ENCODE measurements at regions not wholly inside any gene's neighbourhood (a gene's known extent, or its start where the extent isn't known, plus 50 kb on each side); places are given as distances from the start of the nearest gene placed in this dataset.

DNA sequence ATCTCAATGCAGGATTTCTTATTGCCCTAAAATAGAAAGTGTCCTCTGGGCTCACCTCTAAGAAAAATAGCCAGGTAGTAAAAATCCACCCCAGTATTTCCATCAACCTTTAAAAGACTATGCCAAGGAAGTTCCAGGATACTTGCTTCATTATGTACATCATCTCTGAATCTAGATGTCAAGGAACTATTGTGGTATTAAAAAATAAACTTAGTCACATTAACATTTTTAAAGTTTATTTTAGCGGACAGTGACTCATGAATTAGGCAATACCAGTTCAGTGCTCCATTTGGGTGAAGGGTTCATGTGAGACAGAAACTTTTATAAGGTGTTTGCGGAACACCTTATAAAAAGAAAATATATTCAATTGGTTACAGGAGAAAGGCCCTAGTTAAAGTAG, 209.2 kb downstream of the ADAM29 start:
- H3K4me1 ChIP-seq (ENCODE audit: control insufficient read depth, insufficient read depth, low read length), result no peaks in the 10 kb centered on the region

DNA sequence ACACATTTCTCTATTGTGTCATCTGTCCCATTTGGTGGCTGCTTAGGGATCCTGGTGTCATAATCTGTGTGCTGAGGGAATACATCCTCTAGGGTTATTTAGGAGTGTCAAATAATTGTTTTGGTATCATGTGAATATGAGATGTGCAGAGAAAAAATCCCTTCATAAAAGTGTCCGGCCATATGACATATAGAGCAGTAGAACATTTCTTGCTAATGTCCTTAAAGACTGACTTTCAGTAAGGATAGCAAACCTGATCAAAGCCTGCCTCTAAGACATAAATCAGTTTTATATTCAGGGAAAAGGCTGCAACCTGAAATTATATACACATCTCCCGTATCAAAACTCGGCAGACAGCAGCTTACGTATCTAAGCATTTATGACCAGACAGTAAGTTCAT, 211.6 kb downstream of the ADAM29 start:
- H3K36me3 ChIP-seq (ENCODE audit: insufficient read depth, low read length), result no peaks in the 10 kb centered on the region
- no peaks in the 10 kb centered on the region for H3K4me1 ChIP-seq (ENCODE audit: control insufficient read depth, insufficient read depth, low read length)
- no peak overlapping the region for H3K4me2 ChIP-seq (ENCODE audit: low read length)
- no peaks in the 10 kb centered on the region for H3K27me3 ChIP-seq (ENCODE audit: control insufficient read depth, insufficient read depth, low read length)
- no peaks in the 10 kb centered on the region for H3K9me3 ChIP-seq (replicated peaks; ENCODE audit: low read length)
- no peak overlapping the region for H3K4me3 ChIP-seq (ENCODE audit: low read length)
- no peak overlapping the region for H3K9ac ChIP-seq (ENCODE audit: low read depth, low read length)

More for the DNA sequence above, 209.2 kb downstream of the ADAM29 start:
- Histone ChIP-seq H3K27me3 (ENCODE audit: control insufficient read depth, insufficient read depth, low read length) (no peaks in the 10 kb centered on the region), H3K4me3 (ENCODE audit: low read length) (no peak overlapping the region), H3K9ac (ENCODE audit: low read depth, low read length) (no peak overlapping the region), H3K9me3 (replicated peaks; ENCODE audit: low read length) (no peaks in the 10 kb centered on the region), H3K4me2 (ENCODE audit: low read length) (no peak overlapping the region), H3K36me3 (ENCODE audit: insufficient read depth, low read length) (no peaks in the 10 kb centered on the region)

DNA sequence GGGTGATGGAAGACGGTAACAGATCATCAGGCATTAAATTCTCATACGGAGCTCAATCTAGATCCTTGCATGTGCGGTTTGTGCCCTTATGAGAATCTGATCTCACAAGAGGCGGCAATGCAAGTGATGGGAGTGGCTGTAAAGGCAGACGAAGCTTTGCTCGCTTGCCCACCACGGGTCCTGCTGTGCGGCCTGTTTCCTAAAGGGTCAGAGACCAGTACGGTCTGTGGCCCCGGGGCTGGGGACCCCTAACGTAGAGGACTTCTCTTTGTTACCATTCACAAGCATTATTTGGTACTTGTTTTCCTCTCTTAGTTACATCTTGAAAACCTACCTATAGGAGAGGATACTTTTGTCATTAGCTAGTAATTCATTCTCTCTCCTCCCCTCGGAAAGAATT, 221.0 kb downstream of the ADAM29 start:
- Histone ChIP-seq H3K27me3 (ENCODE audit: control insufficient read depth, insufficient read depth, low read length) (no peaks in the 10 kb centered on the region), H3K4me3 (ENCODE audit: low read length) (no peak overlapping the region), H3K9me3 (replicated peaks; ENCODE audit: low read length) (no peaks in the 10 kb centered on the region), H3K9ac (ENCODE audit: low read depth, low read length) (no peak overlapping the region), H3K36me3 (ENCODE audit: insufficient read depth, low read length) (no peaks in the 10 kb centered on the region), H3K4me2 (ENCODE audit: low read length) (no peak overlapping the region), H3K4me1 (ENCODE audit: control insufficient read depth, insufficient read depth, low read length) (no peaks in the 10 kb centered on the region)

DNA sequence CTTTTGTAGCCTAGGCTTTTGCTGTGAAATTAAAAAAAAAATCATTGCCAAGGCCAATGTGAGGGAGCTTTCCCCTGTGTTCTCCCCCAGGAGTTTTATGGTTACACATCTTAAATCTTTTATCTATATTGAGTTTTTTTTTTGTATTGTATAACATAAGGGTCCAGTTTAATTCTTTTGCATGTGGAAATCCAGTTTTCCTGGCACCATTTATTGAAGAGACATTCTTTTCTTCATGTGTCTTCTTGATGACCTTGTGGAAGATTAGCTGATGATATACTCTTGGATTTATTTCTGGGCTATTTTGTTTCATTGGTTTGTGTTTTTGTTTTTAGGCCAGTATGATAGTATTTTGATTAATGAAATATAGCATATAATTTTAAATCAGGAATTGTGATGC, 225.0 kb downstream of the ADAM29 start:
- no peaks in the 10 kb centered on the region for H3K36me3 ChIP-seq (ENCODE audit: insufficient read depth, low read length)
- no peak overlapping the region for H3K4me2 ChIP-seq (ENCODE audit: low read length)
- H3K4me1 ChIP-seq (ENCODE audit: control insufficient read depth, insufficient read depth, low read length), result no peaks in the 10 kb centered on the region
- H3K9me3 ChIP-seq (replicated peaks; ENCODE audit: low read length), result no peaks in the 10 kb centered on the region
- no peaks in the 10 kb centered on the region for H3K27me3 ChIP-seq (ENCODE audit: control insufficient read depth, insufficient read depth, low read length)
- H3K4me3 ChIP-seq (ENCODE audit: low read length), result no peak overlapping the region
- H3K9ac ChIP-seq (ENCODE audit: low read depth, low read length), result no peak overlapping the region

DNA sequence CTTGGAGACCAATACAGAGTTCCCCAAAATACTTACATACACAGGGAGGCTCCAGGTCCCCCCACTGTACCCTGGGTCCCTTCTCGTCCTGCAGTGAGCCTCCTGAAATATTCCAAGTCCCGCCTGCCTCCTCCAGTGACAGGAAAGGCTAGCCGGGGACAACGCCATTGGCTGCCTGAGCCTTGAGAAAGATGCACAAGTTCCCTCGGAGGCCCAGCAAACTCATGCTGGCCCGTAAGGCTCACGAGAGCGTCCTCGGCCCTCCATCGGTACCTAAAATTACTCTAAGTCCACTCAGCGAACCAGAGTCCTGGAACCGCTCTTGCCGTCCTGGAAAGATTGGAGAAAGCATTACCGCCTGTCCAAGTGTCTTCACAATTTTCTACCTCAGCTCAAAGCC, 228.6 kb downstream of the ADAM29 start:
- no peaks in the 10 kb centered on the region for H3K27me3 ChIP-seq (ENCODE audit: control insufficient read depth, insufficient read depth, low read length)
- no peak overlapping the region for H3K9ac ChIP-seq (ENCODE audit: low read depth, low read length)
- H3K36me3 ChIP-seq (ENCODE audit: insufficient read depth, low read length), result no peaks in the 10 kb centered on the region
- H3K9me3 ChIP-seq (replicated peaks; ENCODE audit: low read length), result no peaks in the 10 kb centered on the region
- H3K4me3 ChIP-seq (ENCODE audit: low read length), result no peak overlapping the region
- no peak overlapping the region for H3K4me2 ChIP-seq (ENCODE audit: low read length)
- no peaks in the 10 kb centered on the region for H3K4me1 ChIP-seq (ENCODE audit: control insufficient read depth, insufficient read depth, low read length)

DNA sequence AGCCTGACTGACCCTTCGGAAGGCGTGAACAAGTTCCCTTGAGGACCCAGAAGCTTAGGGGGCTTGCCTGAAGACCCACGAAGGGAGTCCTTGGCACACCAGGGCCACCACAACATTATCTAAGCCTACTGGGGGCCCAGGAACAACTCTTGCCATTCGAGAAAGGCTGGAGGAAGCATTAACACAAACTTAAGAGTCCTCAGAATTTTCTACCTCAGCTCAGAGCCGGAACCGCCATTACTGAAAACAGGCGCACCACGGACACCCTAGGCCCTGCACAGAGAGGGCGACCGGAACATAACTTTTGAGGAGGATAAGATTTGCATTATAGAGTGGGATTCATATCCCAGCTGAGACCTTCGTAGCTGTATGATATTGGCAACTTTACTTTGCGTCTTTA, 229.1 kb downstream of the ADAM29 start:
- Histone ChIP-seq H3K27me3 (ENCODE audit: control insufficient read depth, insufficient read depth, low read length) (no peaks in the 10 kb centered on the region), H3K4me2 (ENCODE audit: low read length) (no peak overlapping the region), H3K4me3 (ENCODE audit: low read length) (no peak overlapping the region), H3K4me1 (ENCODE audit: control insufficient read depth, insufficient read depth, low read length) (no peaks in the 10 kb centered on the region), H3K36me3 (ENCODE audit: insufficient read depth, low read length) (no peaks in the 10 kb centered on the region), H3K9me3 (replicated peaks; ENCODE audit: low read length) (no peaks in the 10 kb centered on the region), H3K9ac (ENCODE audit: low read depth, low read length) (no peak overlapping the region)

DNA sequence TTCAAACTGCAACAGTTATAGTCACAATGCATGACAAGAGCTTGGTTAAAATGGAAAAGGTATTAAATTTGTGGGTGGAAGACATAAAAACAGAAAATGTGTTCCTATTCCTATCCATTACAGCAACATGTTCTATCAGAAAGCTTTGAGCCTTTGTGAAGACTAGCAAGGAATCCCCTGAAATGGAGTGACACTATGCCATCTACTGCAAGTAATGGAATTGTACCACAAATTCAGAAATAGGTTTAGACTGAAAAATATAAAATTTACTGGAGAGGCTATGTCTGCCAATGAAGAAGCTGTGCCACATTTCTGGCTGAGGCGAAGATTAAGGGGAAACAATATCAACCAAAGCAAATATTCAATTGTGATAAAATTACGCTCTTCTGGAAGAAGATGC, 247.9 kb downstream of the ADAM29 start:
- Histone ChIP-seq H3K9ac (ENCODE audit: low read depth, low read length) (no peak overlapping the region), H3K4me3 (ENCODE audit: low read length) (no peak overlapping the region), H3K4me1 (ENCODE audit: control insufficient read depth, insufficient read depth, low read length) (no peaks in the 10 kb centered on the region), H3K9me3 (replicated peaks; ENCODE audit: low read length) (no peaks in the 10 kb centered on the region), H3K36me3 (ENCODE audit: insufficient read depth, low read length) (no peaks in the 10 kb centered on the region), H3K27me3 (ENCODE audit: control insufficient read depth, insufficient read depth, low read length) (no peaks in the 10 kb centered on the region), H3K4me2 (ENCODE audit: low read length) (no peak overlapping the region)

DNA sequence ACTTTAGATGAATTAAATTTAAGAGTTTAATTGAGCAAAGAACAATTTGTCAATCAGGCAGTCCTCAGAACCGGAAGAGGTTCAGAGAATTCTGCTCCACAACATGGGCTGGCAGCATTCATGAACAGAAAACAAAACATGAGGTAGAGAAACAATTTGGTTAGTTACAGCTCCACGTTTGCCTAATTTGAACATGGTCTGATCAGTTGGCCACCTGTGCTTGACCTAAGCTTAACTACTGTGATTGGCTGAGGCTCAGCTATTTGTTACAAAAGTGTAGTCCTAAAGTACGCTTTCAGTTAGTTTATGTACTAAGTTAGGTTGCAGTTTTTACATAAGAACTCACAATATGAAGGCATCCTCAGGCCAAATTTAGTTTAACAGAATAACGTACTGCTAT, 258.6 kb downstream of the ADAM29 start:
- no peak overlapping the region for H3K4me3 ChIP-seq (ENCODE audit: low read length)
- no peaks in the 10 kb centered on the region for H3K27me3 ChIP-seq (ENCODE audit: control insufficient read depth, insufficient read depth, low read length)
- no peaks in the 10 kb centered on the region for H3K4me1 ChIP-seq (ENCODE audit: control insufficient read depth, insufficient read depth, low read length)
- no peaks in the 10 kb centered on the region for H3K9me3 ChIP-seq (replicated peaks; ENCODE audit: low read length)
- H3K9ac ChIP-seq (ENCODE audit: low read depth, low read length), result no peak overlapping the region
- no peaks in the 10 kb centered on the region for H3K36me3 ChIP-seq (ENCODE audit: insufficient read depth, low read length)
- no peak overlapping the region for H3K4me2 ChIP-seq (ENCODE audit: low read length)

DNA sequence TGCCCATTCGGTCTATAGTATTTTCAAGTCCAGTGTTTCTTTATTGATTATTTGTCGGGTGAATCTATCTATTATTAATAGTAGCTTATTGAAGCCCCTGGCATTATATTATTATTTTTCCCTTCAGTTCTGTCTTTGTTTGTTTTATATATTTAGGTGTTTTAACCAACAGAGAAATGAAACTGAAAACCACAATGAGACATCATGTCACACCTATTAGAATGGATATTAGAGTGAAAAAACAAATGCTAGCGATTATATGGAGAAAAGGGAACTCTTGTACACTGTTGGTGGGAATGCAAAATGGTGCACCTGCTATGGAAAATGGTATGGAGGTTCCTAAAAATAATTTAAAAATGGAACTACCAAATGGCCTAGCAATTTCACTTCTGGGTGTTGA, 272.5 kb downstream of the ADAM29 start:
- Histone ChIP-seq H3K9me3 (replicated peaks; ENCODE audit: low read length) (no peaks in the 10 kb centered on the region), H3K4me2 (ENCODE audit: low read length) (no peak overlapping the region), H3K4me1 (ENCODE audit: control insufficient read depth, insufficient read depth, low read length) (no peaks in the 10 kb centered on the region), H3K4me3 (ENCODE audit: low read length) (no peak overlapping the region), H3K9ac (ENCODE audit: low read depth, low read length) (no peak overlapping the region), H3K36me3 (ENCODE audit: insufficient read depth, low read length) (no peaks in the 10 kb centered on the region), H3K27me3 (ENCODE audit: control insufficient read depth, insufficient read depth, low read length) (no peaks in the 10 kb centered on the region)

DNA sequence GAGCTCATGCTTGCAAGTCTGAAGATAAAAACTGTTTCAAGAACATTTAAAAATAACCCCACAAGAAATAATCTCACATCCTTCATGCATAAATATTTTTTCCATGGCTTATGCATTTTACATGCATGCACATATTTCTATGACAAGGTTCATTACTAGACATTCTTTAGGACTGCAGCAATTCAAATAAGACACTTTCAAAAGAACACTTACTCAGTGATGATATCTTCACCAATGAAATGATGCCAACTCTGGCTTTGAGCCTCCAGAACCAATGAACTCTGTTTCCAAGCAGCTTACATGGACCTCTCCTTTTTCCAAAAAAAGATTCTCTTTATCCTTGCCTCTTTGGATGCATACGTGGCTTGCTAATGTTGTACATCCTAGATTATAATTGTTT, 279.9 kb downstream of the ADAM29 start:
- H3K4me3 ChIP-seq (ENCODE audit: low read length), result no peak overlapping the region
- H3K9me3 ChIP-seq (replicated peaks; ENCODE audit: low read length), result no peaks in the 10 kb centered on the region
- H3K9ac ChIP-seq (ENCODE audit: low read depth, low read length), result no peak overlapping the region
- no peaks in the 10 kb centered on the region for H3K27me3 ChIP-seq (ENCODE audit: control insufficient read depth, insufficient read depth, low read length)
- no peaks in the 10 kb centered on the region for H3K36me3 ChIP-seq (ENCODE audit: insufficient read depth, low read length)
- H3K4me1 ChIP-seq (ENCODE audit: control insufficient read depth, insufficient read depth, low read length), result no peaks in the 10 kb centered on the region
- H3K4me2 ChIP-seq (ENCODE audit: low read length), result no peak overlapping the region

DNA sequence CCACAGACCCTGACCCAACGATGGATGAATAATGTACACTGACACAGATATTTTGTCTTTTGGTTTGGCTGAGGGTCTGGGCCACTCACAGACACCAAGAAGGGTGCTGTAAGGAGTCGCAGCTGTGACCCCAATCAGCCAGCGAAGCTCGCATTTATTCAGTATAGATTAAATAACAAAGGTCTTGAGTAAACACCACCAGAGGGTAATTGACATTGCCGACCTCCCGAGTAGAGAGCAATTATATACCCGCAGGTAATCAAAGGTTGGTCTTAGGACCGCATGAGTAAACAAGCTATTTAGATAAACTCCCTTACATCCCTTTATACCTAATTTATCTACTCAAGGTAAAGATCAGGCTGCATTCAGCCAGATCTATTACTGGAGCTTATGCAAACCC, 297.1 kb downstream of the ADAM29 start:
- Histone ChIP-seq H3K36me3 (ENCODE audit: insufficient read depth, low read length) (no peaks in the 10 kb centered on the region), H3K9me3 (replicated peaks; ENCODE audit: low read length) (no peaks in the 10 kb centered on the region), H3K4me2 (ENCODE audit: low read length) (no peak overlapping the region), H3K27me3 (ENCODE audit: control insufficient read depth, insufficient read depth, low read length) (no peaks in the 10 kb centered on the region), H3K4me3 (ENCODE audit: low read length) (no peak overlapping the region), H3K9ac (ENCODE audit: low read depth, low read length) (no peak overlapping the region), H3K4me1 (ENCODE audit: control insufficient read depth, insufficient read depth, low read length) (no peaks in the 10 kb centered on the region)

DNA sequence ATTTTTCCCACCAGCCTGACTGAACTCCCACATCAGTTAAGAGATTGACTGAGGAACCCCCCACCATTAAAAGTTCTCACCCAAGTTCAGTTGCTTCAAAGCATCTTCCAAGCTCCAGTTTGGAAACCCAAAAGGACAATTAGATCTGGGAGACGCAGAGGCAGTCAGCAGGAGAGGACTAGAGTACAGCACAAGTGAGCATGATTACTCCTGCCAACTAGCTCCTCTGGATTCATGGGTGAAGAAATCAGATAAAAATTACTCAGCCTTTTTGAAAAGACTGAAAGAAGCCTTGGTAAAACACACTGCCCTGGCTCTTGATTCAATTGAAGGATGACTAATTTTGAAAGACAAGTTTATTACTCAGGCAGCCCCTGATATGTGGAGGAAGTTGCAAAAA, 297.5 kb downstream of the ADAM29 start:
- Histone ChIP-seq H3K27me3 (ENCODE audit: control insufficient read depth, insufficient read depth, low read length) (no peaks in the 10 kb centered on the region), H3K4me3 (ENCODE audit: low read length) (no peak overlapping the region), H3K4me2 (ENCODE audit: low read length) (no peak overlapping the region), H3K36me3 (ENCODE audit: insufficient read depth, low read length) (no peaks in the 10 kb centered on the region), H3K9me3 (replicated peaks; ENCODE audit: low read length) (no peaks in the 10 kb centered on the region), H3K4me1 (ENCODE audit: control insufficient read depth, insufficient read depth, low read length) (no peaks in the 10 kb centered on the region), H3K9ac (ENCODE audit: low read depth, low read length) (no peak overlapping the region)

DNA sequence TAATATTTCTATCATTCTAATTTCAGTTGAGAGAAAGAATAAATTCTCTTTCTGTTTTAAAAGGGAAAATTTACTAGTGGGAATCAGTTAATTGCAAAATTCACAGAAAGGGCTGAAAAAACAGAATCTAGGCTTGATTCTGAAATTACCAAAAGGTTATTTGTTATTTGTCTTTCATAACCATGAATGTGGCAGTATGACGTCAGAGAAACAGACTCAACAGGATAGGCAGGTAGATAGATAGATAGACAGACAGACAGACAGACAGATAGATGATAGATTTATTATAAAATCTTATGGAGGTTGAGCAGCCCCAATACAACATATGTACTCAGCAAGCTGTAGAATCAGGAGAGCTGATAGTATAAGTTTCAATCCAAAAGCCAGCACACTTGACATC, 311.0 kb downstream of the ADAM29 start:
- no peak overlapping the region for H3K4me2 ChIP-seq (ENCODE audit: low read length)
- no peak overlapping the region for H3K9ac ChIP-seq (ENCODE audit: low read depth, low read length)
- no peaks in the 10 kb centered on the region for H3K36me3 ChIP-seq (ENCODE audit: insufficient read depth, low read length)
- H3K4me3 ChIP-seq (ENCODE audit: low read length), result no peak overlapping the region
- H3K27me3 ChIP-seq (ENCODE audit: control insufficient read depth, insufficient read depth, low read length), result no peaks in the 10 kb centered on the region
- no peaks in the 10 kb centered on the region for H3K9me3 ChIP-seq (replicated peaks; ENCODE audit: low read length)
- no peaks in the 10 kb centered on the region for H3K4me1 ChIP-seq (ENCODE audit: control insufficient read depth, insufficient read depth, low read length)

Measured in skeletal muscle satellite cell (primary cell).